Cardiac muscle cell (in vitro differentiated cells and primary cell): ENCODE measurements at regions not wholly inside any gene's neighbourhood (a gene's known extent, or its start where the extent isn't known, plus 50 kb on each side); places are given as distances from the start of the nearest gene placed in this dataset.

Source experiments
- DNase-seq, 2 donors: peaks; one replicate each; pipeline versions ENCODE4 v3.0.0 to v3.0.0-alpha.2; 2010 to 2017; ENCODE audit warnings: low read depth in 1 of 2, low spot score in 1 of 2
- H3K27ac ChIP-seq: fragments of 200-600 bp; sonication (generic); 2 replicates; pipeline ENCODE4 v1.5.1; 2016
- H3K27me3 ChIP-seq: fragments of 200-600 bp; sonication (generic); 2 replicates; pipeline ENCODE4 v1.6.0; 2016; ENCODE audit warnings: control low read depth
- H3K36me3 ChIP-seq: fragments of 200-600 bp; sonication (generic); 2 replicates; pipeline ENCODE4 v1.5.1; 2016; ENCODE audit warnings: control low read depth
- H3K4me1 ChIP-seq: fragments of 200-600 bp; sonication (generic); 2 replicates; pipeline ENCODE4 v1.8.1; 2017; ENCODE audit warnings: low read depth, mild to moderate bottlenecking, mixed run types
- H3K4me3 ChIP-seq: fragments of 200-600 bp; sonication (generic); 2 replicates; pipeline ENCODE4 v1.5.1; 2016; ENCODE audit warnings: mild to moderate bottlenecking
- H3K9me3 ChIP-seq: fragments of 200-600 bp; sonication (generic); 2 replicates; pipeline ENCODE4 v1.5.1; 2017; ENCODE audit warnings: low read depth, mild to moderate bottlenecking, control low read depth
- CTCF ChIP-seq: IDR thresholded peaks from 2 replicates; pipeline ENCODE4 v1.5.1; 2012; ENCODE audit warnings: low read depth, mild to moderate bottlenecking, low read length

DNA sequence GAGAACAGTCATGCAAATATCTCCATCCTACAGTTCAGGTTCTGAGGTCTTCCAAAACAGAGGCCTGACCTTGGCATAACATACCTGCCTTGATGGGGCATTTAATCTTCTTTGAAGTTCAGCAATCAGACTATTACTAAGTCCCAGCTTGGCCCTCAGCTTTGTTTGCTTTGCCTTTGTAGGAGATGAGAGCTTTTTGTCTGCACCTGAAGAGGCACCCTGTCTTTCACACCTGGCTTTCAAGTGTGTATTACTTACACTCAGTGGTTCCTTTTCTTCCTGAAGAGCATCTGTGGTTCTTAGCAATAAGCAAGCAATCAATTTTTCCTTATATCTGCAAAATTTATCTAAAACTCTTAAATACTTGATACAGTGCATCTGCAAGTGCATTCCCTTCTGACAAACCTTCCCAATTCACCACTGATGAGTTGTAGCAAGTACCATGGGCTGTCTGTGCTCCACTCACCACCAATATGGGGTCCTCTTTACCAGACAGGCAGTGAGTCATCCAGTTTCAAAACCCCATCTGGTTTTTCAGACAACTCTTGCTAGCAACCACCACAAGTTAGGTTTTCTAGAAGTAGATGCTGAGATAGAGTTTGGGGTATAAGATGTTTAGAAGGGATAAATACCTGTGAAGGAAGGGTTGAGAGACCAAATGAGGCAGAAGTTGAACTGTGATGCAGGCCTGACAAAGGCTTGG, 100.2 kb downstream of the HINT1 start:
- Histone ChIP-seq H3K27me3 (no peaks in the 10 kb centered on the region), H3K27ac (no peak overlapping the region), H3K36me3 (no peaks in the 10 kb centered on the region), H3K4me3 (no peak overlapping the region), H3K4me1 (no peaks in the 10 kb centered on the region), H3K9me3 (no peaks in the 10 kb centered on the region)
- DNase-seq: no peak
- TF ChIP-seq CTCF: no peak

GRCh38 chr5:131042021-131042789, 122.9 kb downstream of the HINT1 start:
- Histone ChIP-seq H3K27ac (no peak overlapping the region), H3K27me3 (no peaks in the 10 kb centered on the region), H3K36me3 (no peaks in the 10 kb centered on the region), H3K4me3 (no peak overlapping the region), H3K4me1 (no peaks in the 10 kb centered on the region), H3K9me3 (no peaks in the 10 kb centered on the region)
- no peak for DNase-seq
- no peak for TF ChIP-seq CTCF

DNA sequence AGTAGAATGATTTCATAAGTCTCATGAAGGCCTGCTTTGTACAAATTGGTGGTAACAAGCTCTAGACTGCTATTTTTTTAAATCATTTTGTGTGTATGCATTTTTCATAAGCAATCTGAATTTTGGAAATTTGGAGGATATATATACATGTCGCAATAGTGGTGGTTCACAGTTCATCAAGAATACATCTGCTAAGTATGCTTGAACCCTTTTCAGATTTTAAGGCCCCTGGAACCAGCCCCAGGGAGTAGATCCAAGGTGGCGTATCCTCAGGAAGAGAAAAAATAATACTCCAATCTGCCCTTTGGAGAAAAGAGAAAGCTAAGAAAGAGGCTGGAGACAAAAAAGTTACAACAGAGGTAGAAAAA, 141.6 kb downstream of the HINT1 start:
- H3K4me3 ChIP-seq: no peak overlapping the region
- no peaks in the 10 kb centered on the region for H3K9me3 ChIP-seq
- H3K36me3 ChIP-seq: no peaks in the 10 kb centered on the region
- no peaks in the 10 kb centered on the region for H3K4me1 ChIP-seq
- no peak for DNase-seq
- no peak for TF ChIP-seq CTCF
- H3K27me3 ChIP-seq: no peaks in the 10 kb centered on the region
- no peak overlapping the region for H3K27ac ChIP-seq

GRCh38 chr5:131022811-131023497, 142.1 kb downstream of the HINT1 start:
- no peak for DNase-seq
- no peaks in the 10 kb centered on the region for H3K9me3 ChIP-seq
- H3K4me3 ChIP-seq: no peak overlapping the region
- TF ChIP-seq CTCF: no peak
- H3K27me3 ChIP-seq: no peaks in the 10 kb centered on the region
- H3K27ac ChIP-seq: no peak overlapping the region
- H3K4me1 ChIP-seq: no peaks in the 10 kb centered on the region
- no peaks in the 10 kb centered on the region for H3K36me3 ChIP-seq

DNA sequence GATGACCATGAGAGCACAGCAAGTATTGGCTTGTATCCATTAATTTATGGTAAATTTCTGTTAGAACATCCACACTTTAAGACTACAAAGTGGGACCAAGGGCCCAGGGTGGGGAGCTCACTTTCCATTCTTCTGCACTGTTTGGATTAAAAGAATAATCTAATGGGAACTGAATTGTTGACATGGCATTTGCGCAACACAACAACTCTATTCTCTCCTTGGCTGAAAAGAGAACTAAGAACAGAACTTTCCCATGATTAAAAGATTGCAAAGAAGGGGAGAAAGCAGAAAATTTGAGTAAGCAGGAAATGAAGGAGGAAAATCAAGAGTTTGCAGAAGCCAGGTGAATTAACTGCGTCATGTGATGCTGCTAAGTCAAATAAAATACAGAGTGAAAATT, 143.4 kb downstream of the HINT1 start:
- Histone ChIP-seq H3K4me3 (no peak overlapping the region), H3K4me1 (no peaks in the 10 kb centered on the region), H3K9me3 (no peaks in the 10 kb centered on the region), H3K36me3 (no peaks in the 10 kb centered on the region), H3K27me3 (no peaks in the 10 kb centered on the region), H3K27ac (no peak overlapping the region)
- DNase-seq: no peak
- no peak for TF ChIP-seq CTCF
